ENCODE measurements at regions not wholly inside any gene's neighbourhood (a gene's known extent, or its start where the extent isn't known, plus 50 kb on each side); places are given as distances from the start of the nearest gene placed in this dataset.

- H3K4me3 ChIP-seq (replicated peaks in 1 of 3; ENCODE audit: insufficient read depth in 1 of 3, low read depth in 2 of 3, low read length in 3 of 3): no peak overlapping the region
- CTCF ChIA-PET (ENCODE audit: low intra/inter-chr PET ratio, low total read pairs): no interaction called here
- H2AFZ ChIP-seq (ENCODE audit: low read length): no peak overlapping the region
- H3K79me2 ChIP-seq (ENCODE audit: insufficient read depth, low read length): no peaks in the 10 kb centered on the region
- no peaks in the 10 kb centered on the region for H3K27me3 ChIP-seq (ENCODE audit: control insufficient read depth in 1 of 2, insufficient read depth in 2 of 2, low read length in 2 of 2)
- H3K9ac ChIP-seq (ENCODE audit: insufficient read depth, low read depth, low read length): no peak overlapping the region
- intact Hi-C loops (cut with micrococcal nuclease; ENCODE audit: unreplicated experiment) (no loop called here), in situ Hi-C loops (cut with HindIII; ENCODE audit: extremely low pct_ligation_motif_present, low pct_unique_long_range_greater_than_20kb) (no loop called here)
- no peak for ATAC-seq
- H3K9me3 ChIP-seq (ENCODE audit: low read length): no peaks in the 10 kb centered on the region
- TF ChIP-seq ZNF567 (CRISPR knock-in tag; IDR thresholded peaks at IDR 0.05; ENCODE audit: borderline replicate concordance) (no peak), PPARG (CRISPR knock-in tag; conservative IDR thresholded peaks at IDR 0.05) (no peak), AGO1 (IDR thresholded peaks at IDR 0.05; ENCODE audit: low read depth, low read length, poor library complexity, severe bottlenecking) (no peak), ZNF749 (CRISPR knock-in tag; IDR thresholded peaks at IDR 0.05; ENCODE audit: borderline replicate concordance) (no peak), PAWR (CRISPR knock-in tag; IDR thresholded peaks at IDR 0.05; ENCODE audit: borderline replicate concordance) (no peak), AGO2 (optimal IDR thresholded peaks at IDR 0.05; ENCODE audit: low read depth, low read length) (no peak), FOSL2 (CRISPR knock-in tag; IDR thresholded peaks at IDR 0.05) (no peak), TEF (CRISPR knock-in tag; IDR thresholded peaks at IDR 0.05) (no peak), ZMYM4 (CRISPR knock-in tag; IDR thresholded peaks at IDR 0.05) (no peak), NFE2L2 (IDR thresholded peaks at IDR 0.05; ENCODE audit: low read length) (no peak), GLMP (CRISPR knock-in tag; IDR thresholded peaks at IDR 0.05; ENCODE audit: borderline replicate concordance) (no peak), LBX2 (CRISPR knock-in tag; IDR thresholded peaks at IDR 0.05; ENCODE audit: borderline replicate concordance) (no peak), NCOA5 (CRISPR knock-in tag; IDR thresholded peaks at IDR 0.05) (no peak), FOXP1 (IDR thresholded peaks at IDR 0.05) (no peak), FOXP1 (CRISPR knock-in tag; IDR thresholded peaks at IDR 0.05) (no peak), HOXA7 (CRISPR knock-in tag; IDR thresholded peaks at IDR 0.05) (no peak), YEATS4 (CRISPR knock-in tag; IDR thresholded peaks at IDR 0.05; ENCODE audit: borderline replicate concordance) (no peak), AFF4 (CRISPR knock-in tag; IDR thresholded peaks at IDR 0.05) (no peak)
- H4K20me1 ChIP-seq (ENCODE audit: insufficient read depth, low read length): no peaks in the 10 kb centered on the region
- no peak for DNase-seq (ENCODE audit: low spot score)
- no peaks in the 10 kb centered on the region for H3K36me3 ChIP-seq (replicated peaks in 1 of 2; ENCODE audit: control insufficient read depth in 1 of 2, insufficient read depth in 2 of 2, low read length in 2 of 2)
- no TSS peak for BruUV-seq (replicated peaks)
- FAIRE-seq: no peak
- no peaks in the 10 kb centered on the region for H3K4me1 ChIP-seq (ENCODE audit: insufficient read depth, low read length)
- no peak overlapping the region for H3K27ac ChIP-seq (ENCODE audit: extremely low read length, insufficient read depth, low read length)
- H3K4me2 ChIP-seq (ENCODE audit: low read depth, low read length): no peak overlapping the region
- POLR2A ChIA-PET: no interaction called here
Observed at GRCh38 chr4:125387770-125388169, 73.0 kb downstream of the FAT4 start.
